ENCODE measurements at regions not wholly inside any gene's neighbourhood (a gene's known extent, or its start where the extent isn't known, plus 50 kb on each side); places are given as distances from the start of the nearest gene placed in this dataset.

- peak; percentile 17 for TF ChIP-seq JUN (IDR thresholded peaks at IDR 0.05; ENCODE audit: borderline replicate concordance, insufficient read depth, insufficient read length, low read depth)
- TF ChIP-seq CTCF (IDR thresholded peaks at IDR 0.05; ENCODE audit: extremely low read depth in 1 of 2, insufficient read depth in 1 of 2, low read depth in 1 of 2, low read length in 2 of 2) = no peak
- TF ChIP-seq MAX (IDR thresholded peaks at IDR 0.05; ENCODE audit: insufficient read depth, insufficient read length) = no peak
- TF ChIP-seq FOS (IDR thresholded peaks at IDR 0.05; ENCODE audit: borderline replicate concordance, insufficient read depth, low read length) = peak; percentile 75
- Histone ChIP-seq H3K4me2 (ENCODE audit: insufficient read depth, low read length) (no peak overlapping the region), H3K79me2 (ENCODE audit: control insufficient read depth, insufficient read depth, low read length) (no peaks in the 10 kb centered on the region), H3K9ac (replicated peaks; ENCODE audit: extremely low read depth, insufficient read depth, low read length) (no peak overlapping the region), H3K27ac (ENCODE audit: insufficient read depth, low read depth, low read length) (no peak overlapping the region), H4K20me1 (replicated peaks; ENCODE audit: control insufficient read depth, extremely low read depth, insufficient read depth, low read length) (no peaks in the 10 kb centered on the region), H3K9me3 (replicated peaks; ENCODE audit: control insufficient read depth, insufficient read depth, low read length) (no peaks in the 10 kb centered on the region), H3K36me3 (ENCODE audit: control insufficient read depth in 2 of 2, extremely low read depth in 1 of 2, insufficient read depth in 2 of 2, low read length in 2 of 2) (no peaks in the 10 kb centered on the region), H3K27me3 (ENCODE audit: control insufficient read depth in 2 of 2, insufficient read depth in 2 of 2, low read length in 2 of 2) (no peaks in the 10 kb centered on the region), H3K4me3 (replicated peaks in 1 of 3; ENCODE audit: insufficient read depth in 1 of 3, low read depth in 1 of 3, low read length in 3 of 3) (no peak overlapping the region), H3K9me1 (replicated peaks; ENCODE audit: control insufficient read depth, extremely low read depth, insufficient read depth, low read length) (no peaks in the 10 kb centered on the region), H3K4me1 (ENCODE audit: control insufficient read depth, extremely low read depth, insufficient read depth, low read length) (peaks cover 11% of the 10 kb centered on the region), H2AFZ (ENCODE audit: low read depth, low read length) (no peak overlapping the region)
- intact Hi-C loops (cut with micrococcal nuclease) (no loop called here), dilution Hi-C loops (cut with MboI; ENCODE audit: extremely low pct_ligation_motif_present, low sequenced_read_pairs) (no loop called here)
- ChIA-PET CTCF (interaction anchor here (0.7 to 1.1 kb wide), 7 partner anchors 14 to 105 kb away, joined by 3 to 4 read pairs (median 3); no protein-coding TSS in a partner anchor), POLR2A (no interaction called here)
- DNase-seq (ENCODE audit: low read depth, low spot score) = peak; percentile 50
- FAIRE-seq = peak; percentile 71
- no TSS peak for BruUV-seq (replicated peaks)
Observed at GRCh38 chr11:19428206-19429002, 187.7 kb upstream of the E2F8 start.

Data from endothelial cell of umbilical vein (primary cell).